Stimulated activated CD8-positive, alpha-beta memory T cell treated with anti-CD3 and anti-CD28 coated beads, Interleukin-7, amount 100 ng/mL, for 24 hours (primary cell): ENCODE measurements at regions not wholly inside any gene's neighbourhood (a gene's known extent, or its start where the extent isn't known, plus 50 kb on each side); places are given as distances from the start of the nearest gene placed in this dataset.

Source experiments
- DNase-seq: peaks from one replicate; pipeline ENCODE4 v3.0.0-alpha.2; 2020; ENCODE audit warnings: low read depth

GRCh38 chr16:73529303-73530012, 481.5 kb upstream of the ZFHX3 start:
- DNase-seq: no peak

- DNase-seq: no peak
These were observed 479.3 kb upstream of the ZFHX3 start for GRCh38 chr16:73527187-73527586.

DNA sequence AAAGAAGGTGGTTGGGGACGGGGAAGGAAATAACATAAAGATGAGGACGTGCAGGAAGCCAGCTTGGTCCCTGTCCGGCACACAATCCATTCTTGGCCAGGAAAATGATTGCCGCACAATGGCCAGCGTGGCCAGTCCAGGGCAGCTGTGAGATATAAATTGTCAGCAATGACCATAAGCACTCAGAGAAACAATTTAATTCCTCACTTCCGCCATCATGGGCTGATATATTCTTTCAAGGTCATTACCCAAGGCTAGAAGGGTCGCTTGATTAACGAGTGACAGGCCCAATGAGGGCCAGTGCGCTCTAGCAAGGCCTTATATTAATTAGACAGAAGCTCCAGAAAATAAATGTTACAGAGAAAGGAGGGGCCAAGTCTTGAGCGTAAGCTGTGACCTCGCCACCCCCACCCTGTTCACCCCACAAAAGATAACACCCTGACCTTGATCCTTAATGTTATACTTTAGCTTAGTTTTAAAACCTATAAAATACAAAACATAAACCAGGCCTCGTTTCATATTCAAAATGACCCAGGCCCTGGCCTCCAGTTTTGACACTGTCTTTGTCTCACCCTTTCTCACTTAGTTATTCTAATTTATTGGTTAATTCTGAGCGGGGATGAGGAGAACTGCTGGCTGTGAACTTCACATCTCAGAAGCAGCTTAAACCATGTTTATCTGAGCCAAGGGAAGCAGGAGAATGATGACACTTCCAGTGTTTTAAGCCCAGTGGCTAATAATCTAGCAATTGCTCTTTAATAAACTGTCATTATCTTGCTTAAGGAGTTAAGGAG, 478.3 kb upstream of the ZFHX3 start:
- DNase-seq: no peak

DNA sequence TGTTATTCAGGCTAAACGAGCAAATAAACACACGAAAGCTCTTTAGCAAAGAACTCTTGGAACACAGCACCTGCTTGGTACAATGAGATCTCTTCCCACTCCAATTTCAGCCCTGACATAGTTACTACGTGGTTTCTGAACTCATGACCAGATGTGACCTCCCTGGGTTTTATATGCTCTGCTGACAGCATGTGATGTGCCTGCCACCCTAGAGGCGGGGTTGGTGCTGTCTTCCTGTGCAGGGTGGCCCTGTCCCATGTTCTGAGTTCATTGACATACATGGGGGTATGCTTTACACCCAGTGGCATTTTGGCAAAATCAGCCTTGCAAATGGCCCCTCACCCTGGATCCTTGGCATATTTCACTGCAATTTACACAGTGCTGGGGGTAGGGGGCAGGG, 475.3 kb upstream of the ZFHX3 start:
- no peak for DNase-seq

DNA sequence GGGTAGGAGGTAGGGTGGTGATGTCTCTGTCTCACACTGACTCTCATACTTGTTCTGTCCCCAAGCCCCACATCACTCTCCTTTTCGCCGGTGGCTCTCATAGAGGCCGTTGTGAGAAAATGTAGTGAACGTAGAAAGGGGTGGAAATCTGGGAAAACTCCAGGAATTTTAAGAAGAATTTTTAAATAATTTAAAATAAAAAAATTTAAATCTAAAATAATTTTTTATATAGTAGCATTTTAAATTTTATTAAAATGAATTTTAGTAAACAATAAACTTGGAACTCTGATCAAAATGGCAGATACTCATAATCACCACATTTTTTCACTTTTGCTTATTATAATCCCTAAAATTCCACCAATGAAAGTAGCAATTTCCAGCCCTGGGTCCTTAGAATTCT, 473.6 kb upstream of the ZFHX3 start:
- no peak for DNase-seq

- no peak for DNase-seq
These were observed 467.7 kb upstream of the ZFHX3 start for GRCh38 chr16:73515616-73516015.

DNA sequence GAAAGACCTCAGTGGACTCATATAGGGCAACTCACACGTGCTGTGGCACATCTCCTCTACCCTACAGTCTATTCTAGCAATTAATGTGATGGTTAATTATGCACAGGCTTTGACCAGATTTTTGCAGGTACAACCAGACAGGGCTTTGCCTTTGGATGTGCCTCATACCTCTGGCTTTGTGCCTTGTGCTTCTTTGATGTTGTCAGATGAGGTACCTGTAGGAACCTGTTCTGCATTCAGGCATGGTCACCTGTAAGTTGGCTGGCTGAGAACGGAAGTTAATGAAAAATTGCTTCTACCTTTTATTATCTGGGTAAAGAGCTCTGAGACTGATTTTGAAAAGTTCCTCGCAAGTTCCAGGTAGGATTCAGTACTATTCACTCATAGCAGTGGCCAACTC, 462.9 kb upstream of the ZFHX3 start:
- DNase-seq: no peak

- no peak for DNase-seq
These were observed 458.7 kb upstream of the ZFHX3 start for GRCh38 chr16:73506568-73507056.

- no peak for DNase-seq
These were observed 457.6 kb upstream of the ZFHX3 start for GRCh38 chr16:73505577-73505976.

DNA sequence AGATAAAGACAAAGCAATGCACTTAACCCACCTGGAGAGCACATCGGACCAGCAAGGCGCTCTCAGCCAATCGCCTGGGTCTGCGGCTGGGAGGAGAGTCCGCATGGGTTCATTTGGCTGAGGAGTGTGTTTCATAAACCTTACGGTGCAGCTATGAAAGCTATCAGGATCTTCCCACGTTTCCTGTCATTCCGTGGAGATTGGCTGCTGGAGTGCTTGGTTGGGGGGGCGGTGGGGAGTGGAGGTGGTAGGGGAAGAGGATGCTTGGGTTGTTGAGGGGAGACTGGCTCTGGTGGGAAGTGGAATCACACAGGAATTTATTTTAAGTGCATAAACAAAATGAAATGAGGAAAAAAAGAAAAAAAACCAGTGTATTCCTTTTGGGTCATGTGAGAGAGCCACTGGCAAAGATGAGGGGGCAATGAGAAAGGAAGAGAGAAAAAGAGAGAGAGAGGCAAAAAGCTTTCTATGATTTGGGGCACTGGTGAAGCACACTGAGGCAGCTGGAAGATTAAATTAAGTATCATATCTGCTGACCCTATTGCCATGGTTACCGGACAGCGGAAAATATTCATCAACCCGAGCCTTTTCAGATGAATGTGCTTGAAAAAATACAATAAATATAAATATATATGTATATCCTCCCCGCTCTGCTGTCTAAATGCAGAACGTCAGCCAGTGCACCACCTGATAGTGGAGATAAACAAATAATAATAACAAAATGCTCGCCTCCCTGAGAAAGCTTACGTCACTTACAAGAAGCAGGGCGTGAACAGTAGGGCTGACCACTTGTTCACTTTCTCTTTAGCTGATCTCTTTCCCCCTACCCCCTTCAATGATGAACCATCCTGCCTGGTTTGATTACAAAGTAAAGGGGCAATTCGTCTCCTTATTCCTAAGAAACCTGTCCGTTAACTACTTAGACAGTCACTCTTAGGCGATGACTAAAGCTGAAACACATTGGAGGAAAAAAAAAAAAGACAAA, 457.0 kb upstream of the ZFHX3 start:
- DNase-seq: no peak

- DNase-seq: no peak
These were observed 455.2 kb upstream of the ZFHX3 start for GRCh38 chr16:73503093-73503492.

- DNase-seq: no peak
These were observed 451.3 kb upstream of the ZFHX3 start for GRCh38 chr16:73499276-73499675.

DNA sequence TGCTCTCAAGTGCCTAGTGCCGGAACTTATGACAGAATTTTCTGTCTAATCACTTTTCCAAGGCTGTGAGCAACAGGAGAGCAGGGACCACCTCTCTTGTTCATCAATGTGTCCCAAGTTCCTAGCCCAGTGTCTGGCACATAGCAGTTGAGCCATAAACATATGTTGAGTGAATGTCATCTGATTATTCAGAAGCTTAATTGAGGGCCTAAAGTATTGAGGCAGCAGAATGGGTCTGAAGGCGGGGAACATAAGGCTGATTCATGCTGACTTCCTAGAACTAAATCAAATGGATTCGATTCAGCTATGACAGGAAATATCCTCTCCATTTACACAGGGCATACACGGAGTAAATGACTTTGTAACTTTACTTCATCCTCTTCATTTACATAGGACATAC, 438.0 kb upstream of the ZFHX3 start:
- no peak for DNase-seq

DNA sequence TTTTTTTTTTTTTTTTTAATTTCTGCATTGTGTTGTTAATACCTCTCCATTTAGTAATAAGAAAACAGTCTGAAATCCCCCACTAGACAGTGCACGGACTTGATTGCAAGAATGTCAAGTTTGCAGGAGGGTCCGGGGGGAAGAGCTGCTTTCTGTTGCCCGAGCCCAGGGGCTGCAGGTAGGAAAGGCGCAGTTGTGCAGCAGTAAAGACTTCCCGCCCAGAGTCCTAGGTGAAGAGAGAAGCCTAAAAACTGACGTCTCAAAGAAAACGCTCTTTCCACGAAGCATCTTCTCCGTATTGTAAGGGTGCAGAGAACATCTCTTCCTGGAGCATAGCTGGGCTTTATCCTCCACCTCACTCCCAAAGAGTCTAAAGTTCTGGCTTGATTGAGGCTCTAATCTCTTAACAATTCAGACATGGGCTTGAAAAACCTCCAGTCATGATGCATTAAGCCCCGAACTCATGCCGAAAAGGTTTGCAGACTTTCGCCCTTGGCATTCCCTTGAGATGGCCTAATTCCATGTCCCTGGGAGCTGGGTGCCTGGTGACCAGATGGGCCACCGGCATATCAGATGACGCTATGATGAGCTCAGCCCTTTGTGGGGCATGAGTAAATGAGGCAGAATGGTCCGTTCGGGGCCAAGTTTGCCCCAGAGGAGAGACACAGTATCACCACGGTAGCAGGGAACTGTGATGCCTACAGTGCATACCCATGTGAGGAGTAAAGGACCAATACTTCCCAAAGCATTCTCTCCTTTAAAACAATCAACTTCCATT, 436.2 kb upstream of the ZFHX3 start:
- no peak for DNase-seq

GRCh38 chr16:73483076-73483791, 435.3 kb upstream of the ZFHX3 start:
- no peak for DNase-seq

DNA sequence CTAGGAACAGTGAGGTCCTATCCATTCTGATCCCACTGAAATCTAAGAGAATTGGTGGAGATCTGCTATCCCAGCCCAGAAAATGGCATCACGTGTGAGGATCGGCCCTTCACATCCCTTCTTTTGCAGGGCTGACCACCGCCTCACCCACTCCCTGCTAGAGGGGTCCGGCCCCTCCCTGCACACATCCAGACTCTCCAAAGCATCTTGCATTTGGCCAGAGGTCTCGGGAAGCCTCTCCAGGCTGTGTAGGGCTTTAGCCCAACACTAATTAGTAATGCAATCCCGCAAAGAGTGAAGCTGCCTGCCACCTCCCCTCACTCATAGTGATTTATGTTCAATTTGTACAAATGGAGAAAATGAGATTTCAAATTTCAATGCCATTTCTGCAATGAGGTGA, 434.4 kb upstream of the ZFHX3 start:
- DNase-seq: no peak

- no peak for DNase-seq
These were observed 432.5 kb upstream of the ZFHX3 start for GRCh38 chr16:73480381-73480780.

DNA sequence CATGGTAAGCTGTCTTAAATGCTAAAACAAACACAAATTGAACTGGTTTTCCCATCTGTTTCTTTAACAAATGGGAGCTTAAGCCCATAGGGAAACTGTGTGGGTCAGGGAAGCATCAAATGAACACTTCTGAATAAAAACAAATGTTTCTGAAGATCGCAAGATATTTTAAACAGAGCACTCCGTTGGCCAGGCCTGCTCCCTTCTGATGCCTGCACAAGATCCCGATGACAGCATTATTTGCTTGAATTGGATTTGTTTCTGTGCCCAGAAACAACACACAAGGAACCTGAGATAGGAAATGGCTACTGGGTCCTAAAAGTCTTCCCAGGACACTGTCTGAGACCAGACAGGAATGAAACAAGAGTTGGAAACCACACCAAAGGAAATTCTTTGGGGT, 425.8 kb upstream of the ZFHX3 start:
- no peak for DNase-seq

DNA sequence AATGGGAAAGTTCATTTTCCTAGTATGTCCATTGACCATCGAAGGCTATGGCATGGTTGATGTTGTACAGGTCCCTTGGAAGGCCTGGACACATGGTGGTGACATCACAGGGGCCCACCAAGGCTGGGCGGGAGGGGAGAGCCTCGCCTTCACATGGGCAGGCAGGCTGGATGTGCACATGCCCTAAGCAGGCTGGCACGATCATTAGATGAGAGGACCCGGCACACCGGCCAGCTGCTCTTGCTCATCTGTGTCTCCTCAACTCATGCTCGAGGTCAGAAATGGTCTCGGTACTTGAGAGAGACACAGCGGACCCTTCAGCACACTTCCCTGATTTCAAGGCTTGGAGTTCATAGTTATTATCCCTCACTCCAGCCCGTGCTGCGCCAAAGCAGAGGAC, 416.9 kb upstream of the ZFHX3 start:
- no peak for DNase-seq

GRCh38 chr16:73459586-73459985, 411.7 kb upstream of the ZFHX3 start:
- DNase-seq: no peak

- DNase-seq: no peak
These were observed 409.9 kb upstream of the ZFHX3 start for GRCh38 chr16:73457851-73458250.
